ENCODE measurements at regions not wholly inside any gene's neighbourhood (a gene's known extent, or its start where the extent isn't known, plus 50 kb on each side); places are given as distances from the start of the nearest gene placed in this dataset.
"Not testable (repeated sequence)": the region's sequence is repeated elsewhere in the genome, so short reads cannot be mapped to it uniquely, and the experiment has no call there.

DNA sequence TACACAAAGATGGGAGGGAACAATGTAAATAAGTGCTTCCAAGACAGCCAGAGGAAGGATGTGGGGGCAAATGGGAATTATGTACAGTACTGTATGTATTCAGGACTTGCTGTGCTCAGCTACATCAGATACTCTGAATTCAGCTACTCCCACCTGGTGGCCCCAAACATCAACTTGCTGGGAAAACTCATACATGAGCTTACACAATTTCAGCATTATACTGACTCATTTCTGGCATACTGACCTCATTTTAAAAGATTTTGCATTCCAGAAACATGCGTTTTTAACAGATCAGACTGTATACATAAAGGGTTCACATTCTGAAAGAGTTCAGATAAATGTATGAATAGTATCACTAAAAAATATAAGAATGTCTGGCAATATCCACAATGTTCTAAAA lies 59.7 kb downstream of the GPX5 start:
- DNase-seq, result no peak

DNA sequence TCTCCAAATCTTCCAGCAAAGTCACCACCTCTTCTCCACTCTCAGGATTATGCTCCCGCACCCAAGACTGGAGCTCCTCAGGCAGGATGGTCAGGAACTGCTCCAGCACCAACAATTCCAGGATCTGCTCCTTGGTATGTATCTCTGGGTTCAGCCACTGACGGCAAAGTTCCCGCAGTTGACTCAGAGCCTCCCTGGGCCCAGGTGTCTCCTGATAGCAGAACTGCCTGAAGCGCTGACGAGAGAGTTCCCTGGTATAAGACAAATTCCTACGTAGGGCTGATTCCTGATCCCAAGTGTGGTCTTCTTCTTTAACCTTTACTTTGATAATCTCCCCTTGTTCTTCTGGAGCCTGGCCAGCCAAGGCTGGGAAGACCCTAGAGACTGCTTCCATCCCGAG lies 60.6 kb downstream of the GPX5 start:
- no peak for DNase-seq

DNA sequence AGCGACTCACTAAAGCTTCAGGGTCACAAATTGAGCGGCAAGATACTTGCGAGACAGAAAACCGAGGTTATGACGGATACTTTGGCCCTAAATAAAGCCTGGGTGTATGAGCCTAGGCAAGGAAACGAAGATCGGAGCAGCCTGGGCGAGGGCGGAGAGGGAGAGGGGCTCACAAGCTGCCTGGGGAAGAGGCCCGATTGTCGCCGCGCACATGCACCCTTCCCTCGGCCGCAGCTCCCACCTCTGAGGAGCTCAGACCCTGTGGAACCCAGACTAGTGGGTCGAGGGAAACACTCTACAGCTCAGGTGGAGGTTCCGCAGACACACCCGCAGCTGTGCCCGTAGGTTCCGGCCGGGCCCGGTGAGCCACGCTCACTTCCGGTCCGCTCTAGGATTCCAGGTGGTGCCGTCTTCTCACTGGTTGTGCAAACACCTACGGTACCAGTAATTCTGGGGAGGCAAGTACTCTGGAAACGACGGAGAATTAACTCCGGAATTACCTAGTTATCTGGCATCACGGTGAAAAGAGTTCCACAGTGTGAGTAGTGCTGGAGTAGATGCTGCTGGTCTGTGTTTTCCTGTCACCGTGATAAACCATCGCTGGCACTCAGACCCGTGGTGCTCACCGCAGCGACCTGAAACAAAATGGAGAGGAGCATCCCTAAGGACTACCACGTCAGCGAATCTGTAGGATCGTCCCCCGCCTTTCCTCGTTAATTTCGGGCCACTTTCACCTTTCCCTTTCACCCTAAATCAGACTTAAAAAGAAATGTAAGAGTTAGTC lies 61.5 kb downstream of the GPX5 start:
- no peak for DNase-seq

GRCh38 chr6:28587746-28588075 lies 62.0 kb downstream of the GPX5 start:
- DNase-seq, result no peak

- no peak for DNase-seq
Observed at GRCh38 chr6:28588666-28589065, 63.0 kb downstream of the GPX5 start.

GRCh38 chr6:28589234-28589956 lies 63.7 kb downstream of the GPX5 start:
- DNase-seq, result no peak

DNA sequence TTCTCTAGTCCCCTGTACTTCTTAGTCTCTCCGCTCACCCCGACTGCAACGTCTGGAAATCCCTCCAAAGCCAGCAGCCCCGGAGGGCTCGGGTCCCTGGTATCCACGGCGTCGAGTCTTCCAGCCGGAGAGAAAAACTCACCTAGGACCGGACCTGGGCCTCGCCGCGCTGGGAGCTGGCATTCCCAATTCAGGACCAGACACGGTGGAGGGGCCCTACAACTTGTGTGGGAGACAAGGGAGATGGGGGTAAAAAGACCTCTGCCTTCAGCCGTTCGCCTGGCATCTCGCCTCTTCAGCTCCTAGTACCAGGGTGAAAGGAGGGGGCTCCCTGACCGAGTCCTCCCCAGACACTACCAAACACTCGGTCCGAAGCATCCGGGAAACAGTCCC lies 64.3 kb downstream of the GPX5 start:
- no peak for DNase-seq

GRCh38 chr6:28597217-28597835 lies 71.6 kb downstream of the GPX5 start:
- no peak for DNase-seq

- DNase-seq, result no peak
Observed at GRCh38 chr6:28597924-28598722, 72.4 kb downstream of the GPX5 start.

DNA sequence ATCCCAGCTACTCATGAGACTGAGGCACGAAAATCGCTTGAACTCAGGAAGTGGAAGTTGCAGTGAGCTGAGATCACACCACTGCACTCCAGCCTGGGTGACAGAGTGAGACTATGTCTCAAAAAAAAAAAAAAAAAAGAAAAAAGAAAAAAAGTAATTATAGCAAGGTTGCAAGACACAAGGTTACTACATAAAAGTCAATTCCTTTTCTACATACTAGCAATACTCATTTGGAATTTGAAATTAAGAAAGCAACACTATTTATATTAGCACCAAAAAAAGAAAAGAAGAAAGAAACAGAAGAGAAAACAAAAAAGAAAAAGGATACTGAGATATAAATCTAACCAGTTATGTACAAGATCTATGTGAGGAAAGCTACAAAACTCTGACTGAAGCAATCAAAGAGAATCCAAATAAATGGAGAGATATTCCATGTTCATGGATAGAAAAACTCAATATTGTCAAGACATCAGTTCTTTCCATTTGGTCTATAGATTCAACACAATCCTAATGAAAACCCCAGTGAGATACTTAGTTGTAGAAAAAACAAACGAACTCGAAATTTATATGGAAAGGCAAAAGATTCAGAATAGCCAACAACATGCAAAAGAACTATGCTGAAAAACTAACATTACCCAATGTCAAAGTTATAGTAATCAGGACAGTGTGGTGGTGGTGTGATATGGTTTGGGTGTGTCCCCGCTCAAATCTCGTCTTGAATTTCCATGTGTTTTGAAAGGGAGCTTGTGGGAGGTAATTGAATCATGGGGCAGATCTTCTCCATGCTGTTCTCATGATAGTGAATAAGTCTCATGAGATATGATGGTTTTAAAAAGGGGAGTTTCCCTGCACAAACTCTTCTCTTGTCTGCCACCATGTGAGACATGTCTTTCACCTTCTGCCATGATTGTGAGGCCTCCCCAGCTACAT lies 73.3 kb downstream of the GPX5 start:
- no peak for DNase-seq

- DNase-seq, result no peak
Observed at GRCh38 chr6:28600245-28600644, 74.6 kb downstream of the GPX5 start.

GRCh38 chr6:28603891-28604290 lies 78.2 kb downstream of the GPX5 start:
- DNase-seq, result no peak

DNA sequence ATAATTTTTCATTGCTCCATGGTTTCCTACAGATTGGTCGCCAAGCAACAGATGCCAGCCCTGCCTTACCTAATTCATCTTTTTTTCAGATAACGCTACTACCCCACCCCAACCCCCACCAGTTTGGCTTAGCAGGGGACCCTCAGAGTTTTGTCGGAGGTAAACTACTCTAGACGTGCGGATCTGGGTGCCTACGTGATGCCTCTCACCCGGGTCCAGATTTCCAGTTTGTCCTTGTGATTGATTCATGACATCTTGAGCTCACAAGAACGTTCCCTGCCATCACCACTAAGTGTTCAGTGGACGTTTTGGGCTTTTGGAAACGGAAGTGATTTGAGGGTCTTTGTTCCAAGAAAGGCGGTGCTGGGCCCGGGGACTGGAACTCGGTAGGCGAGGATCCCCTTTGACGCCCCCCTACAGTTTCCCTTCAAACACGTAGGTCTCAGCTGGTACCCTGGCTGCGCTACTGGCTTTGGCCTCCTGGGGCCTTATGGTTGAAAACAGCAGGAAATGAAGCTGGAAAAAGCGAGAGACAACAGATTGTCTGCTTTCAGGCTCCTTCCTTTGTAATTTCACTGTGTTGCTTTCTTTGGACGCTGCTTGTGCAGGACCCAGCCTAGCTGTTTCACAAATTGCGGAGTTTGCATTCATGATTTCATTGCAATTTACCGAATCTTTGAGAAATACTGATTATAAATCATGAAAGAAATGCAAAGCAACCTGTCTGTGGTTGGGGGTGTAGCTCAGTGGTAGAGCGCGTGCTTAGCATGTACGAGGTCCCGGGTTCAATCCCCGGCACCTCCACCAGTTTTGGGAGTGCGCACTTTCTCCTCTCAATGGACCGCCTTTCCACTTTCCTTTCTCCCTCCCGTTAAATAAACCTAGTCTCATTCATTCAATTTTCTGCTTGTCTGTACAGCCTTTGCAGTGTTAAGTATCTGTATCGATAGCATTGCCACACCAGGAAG lies 81.0 kb downstream of the GPX5 start:
- no peak for DNase-seq

- no peak for DNase-seq
Observed at GRCh38 chr6:28607990-28608389, 82.3 kb downstream of the GPX5 start.

- no peak for DNase-seq
Observed at GRCh38 chr6:28609672-28610071, 84.0 kb downstream of the GPX5 start.

GRCh38 chr6:28615616-28615954 lies 89.9 kb downstream of the GPX5 start:
- no peak for DNase-seq

DNA sequence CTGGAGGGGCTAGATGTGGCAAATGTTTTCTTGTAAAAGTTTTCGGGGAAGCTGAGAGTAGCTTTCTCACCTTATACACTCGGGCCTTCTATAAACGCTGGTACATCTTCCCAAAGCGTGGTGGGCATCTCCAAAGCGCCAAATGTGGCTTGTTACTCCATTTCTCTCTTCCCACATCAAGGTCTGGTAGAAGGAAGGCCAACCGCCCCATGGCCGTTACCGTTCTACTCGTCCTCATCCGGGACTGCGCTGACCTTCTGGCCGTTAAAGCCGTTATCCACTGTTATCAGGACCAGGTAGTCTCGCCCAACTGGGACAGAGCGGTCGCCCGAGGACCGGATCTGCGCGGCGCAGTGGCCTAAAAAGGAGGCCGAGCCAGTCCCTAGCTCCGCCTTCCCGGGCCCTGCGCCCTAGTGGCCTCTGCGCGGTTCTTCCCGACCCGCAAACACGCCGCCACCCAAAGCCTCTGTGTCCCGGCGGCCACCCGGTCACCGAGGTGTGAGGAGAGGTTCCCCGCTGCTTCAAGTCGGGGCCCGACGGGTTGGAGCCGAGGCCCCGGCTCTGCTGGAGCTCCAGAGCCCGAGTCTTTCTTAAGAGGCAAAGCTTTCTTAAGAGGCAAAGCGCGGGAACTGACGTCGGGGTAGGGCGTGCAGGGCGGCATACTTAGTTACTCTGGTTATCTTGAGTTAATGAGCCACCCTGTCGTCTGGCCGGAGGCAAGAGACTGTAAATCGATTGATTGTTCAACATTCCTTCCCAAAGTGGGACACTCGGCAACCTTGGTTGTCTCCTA lies 90.5 kb downstream of the GPX5 start:
- no peak for DNase-seq

DNA sequence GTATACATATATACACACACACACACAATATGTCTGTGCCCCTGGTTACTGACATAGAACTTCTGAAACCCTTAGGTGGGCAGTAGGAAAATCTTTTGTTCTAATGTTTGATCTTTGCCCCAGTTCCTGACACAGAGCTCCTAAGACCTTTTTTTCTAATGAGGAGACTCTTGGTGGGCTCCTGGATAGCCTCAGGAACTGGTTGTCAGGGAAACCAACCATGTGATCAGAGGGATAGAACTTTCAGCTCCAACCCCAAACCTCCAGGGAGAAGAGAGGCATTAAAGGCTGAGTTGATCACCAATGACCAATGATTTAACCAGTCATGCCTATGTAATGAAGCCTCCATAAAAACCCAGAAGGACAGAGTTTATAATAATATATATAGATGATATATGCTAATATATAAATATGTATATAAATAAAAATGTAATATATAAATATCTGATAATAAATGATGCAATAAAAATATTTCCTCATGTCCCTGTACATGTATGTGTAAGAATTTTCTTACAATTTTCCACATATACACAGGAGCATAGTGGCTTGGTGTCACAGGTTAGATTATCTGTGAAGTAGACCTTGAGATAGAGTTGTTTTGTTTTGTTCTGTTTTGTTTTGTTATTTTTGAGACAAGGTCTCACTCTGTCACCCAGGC lies 93.3 kb downstream of the GPX5 start:
- no peak for DNase-seq

DNA sequence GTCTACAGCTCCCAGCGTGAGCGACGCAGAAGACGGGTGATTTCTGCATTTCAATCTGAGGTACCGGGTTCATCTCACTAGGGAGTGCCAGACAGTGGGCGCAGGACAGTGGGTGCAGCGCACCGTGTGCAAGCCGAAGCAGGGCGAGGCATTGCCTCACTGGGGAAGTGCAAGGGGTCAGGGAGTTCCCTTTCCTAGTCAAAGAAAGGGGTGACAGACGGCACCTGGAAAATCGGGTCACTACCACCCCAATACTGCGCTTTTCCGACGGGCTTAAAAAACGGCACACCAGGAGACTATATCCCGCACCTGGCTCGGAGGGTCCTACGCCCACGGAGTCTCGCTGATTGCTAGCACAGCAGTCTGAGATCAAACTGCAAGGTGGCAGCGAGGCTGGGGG lies 95.6 kb downstream of the GPX5 start:
- not testable (repeated sequence) for DNase-seq

- not testable (repeated sequence) for DNase-seq
Observed at GRCh38 chr6:28623242-28623641, 97.6 kb downstream of the GPX5 start.
